Activated CD8-positive, alpha-beta memory T cell treated with anti-CD3 and anti-CD28 coated beads, Interleukin-2, amount 50 U/mL, for 4 hours (primary cell): ENCODE measurements at regions not wholly inside any gene's neighbourhood (a gene's known extent, or its start where the extent isn't known, plus 50 kb on each side); places are given as distances from the start of the nearest gene placed in this dataset.

Experiments used
- DNase-seq: peaks from one replicate; pipeline ENCODE4 v3.0.0-alpha.2; 2020

- no peak for DNase-seq
Observed at GRCh38 chr16:73669535-73670274, 621.8 kb upstream of the ZFHX3 start.

- no peak for DNase-seq
Observed at GRCh38 chr16:73663720-73664119, 615.8 kb upstream of the ZFHX3 start.

GRCh38 chr16:73636196-73636595 lies 588.3 kb upstream of the ZFHX3 start:
- DNase-seq = no peak

- DNase-seq = no peak
Observed at GRCh38 chr16:73629011-73629410, 581.1 kb upstream of the ZFHX3 start.

- no peak for DNase-seq
Observed at GRCh38 chr16:73617738-73618137, 569.8 kb upstream of the ZFHX3 start.

GRCh38 chr16:73616770-73617169 lies 568.8 kb upstream of the ZFHX3 start:
- no peak for DNase-seq

- no peak for DNase-seq
Observed at GRCh38 chr16:73616166-73616753, 568.3 kb upstream of the ZFHX3 start.

- DNase-seq = no peak
Observed at GRCh38 chr16:73615071-73615940, 567.4 kb upstream of the ZFHX3 start.

GRCh38 chr16:73614131-73614530 lies 566.2 kb upstream of the ZFHX3 start:
- DNase-seq = no peak

- no peak for DNase-seq
Observed at GRCh38 chr16:73610605-73611156, 562.8 kb upstream of the ZFHX3 start.

GRCh38 chr16:73610160-73610559 lies 562.2 kb upstream of the ZFHX3 start:
- no peak for DNase-seq

- no peak for DNase-seq
Observed at GRCh38 chr16:73608911-73609310, 561.0 kb upstream of the ZFHX3 start.

- no peak for DNase-seq
Observed at GRCh38 chr16:73605309-73605708, 557.4 kb upstream of the ZFHX3 start.

GRCh38 chr16:73601911-73602310 lies 554.0 kb upstream of the ZFHX3 start:
- no peak for DNase-seq

GRCh38 chr16:73599870-73600269 lies 551.9 kb upstream of the ZFHX3 start:
- DNase-seq = no peak

GRCh38 chr16:73599351-73599750 lies 551.4 kb upstream of the ZFHX3 start:
- DNase-seq = no peak

GRCh38 chr16:73584157-73584556 lies 536.2 kb upstream of the ZFHX3 start:
- DNase-seq = no peak

- no peak for DNase-seq
Observed at GRCh38 chr16:73572135-73572828, 524.4 kb upstream of the ZFHX3 start.

- no peak for DNase-seq
Observed at GRCh38 chr16:73569266-73569980, 521.5 kb upstream of the ZFHX3 start.

GRCh38 chr16:73568769-73569168 lies 520.8 kb upstream of the ZFHX3 start:
- DNase-seq = no peak

- no peak for DNase-seq
Observed at GRCh38 chr16:73565925-73566324, 518.0 kb upstream of the ZFHX3 start.

- no peak for DNase-seq
Observed at GRCh38 chr16:73565263-73565662, 517.3 kb upstream of the ZFHX3 start.
